ENCODE measurements at regions not wholly inside any gene's neighbourhood (a gene's known extent, or its start where the extent isn't known, plus 50 kb on each side); places are given as distances from the start of the nearest gene placed in this dataset.
"Not testable (repeated sequence)": the region's sequence is repeated elsewhere in the genome, so short reads cannot be mapped to it uniquely, and the experiment has no call there.

DNA sequence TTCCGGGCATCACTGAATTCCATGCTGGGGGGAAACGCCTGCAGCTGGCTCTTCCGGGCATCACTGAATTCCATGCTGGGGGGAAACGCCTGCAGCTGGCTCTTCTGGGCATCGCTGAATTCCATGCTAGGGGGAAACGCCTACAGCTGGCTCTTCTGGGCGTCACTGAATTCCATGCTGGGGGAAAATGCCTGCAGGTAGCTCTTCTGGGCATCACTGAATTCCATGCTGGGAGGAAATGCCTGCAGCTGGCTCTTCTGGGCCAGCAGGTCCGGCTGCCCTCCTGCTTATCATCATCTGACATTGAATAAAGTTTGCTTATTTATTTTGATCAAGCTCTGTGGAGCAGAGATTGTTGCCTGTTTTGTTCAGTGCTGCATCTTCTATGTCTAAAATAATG is 355.1 kb downstream of the SMOC2 start:
- Histone ChIP-seq H3K27ac (ENCODE audit: low read length in 2 of 2) (no peak overlapping the region), H2AFZ (ENCODE audit: insufficient read depth, low read depth, low read length, poor library complexity, severe bottlenecking) (no peak overlapping the region), H3K79me2 (ENCODE audit: control insufficient read depth, insufficient read depth, low read length) (no peaks in the 10 kb centered on the region), H3K4me1 (ENCODE audit: control insufficient read depth in 2 of 2, insufficient read depth in 2 of 2, low read length in 2 of 2) (no peaks in the 10 kb centered on the region), H3K9me3 (ENCODE audit: control extremely low read depth in 1 of 3, control insufficient read depth in 2 of 3, insufficient read depth in 1 of 3, low read length in 2 of 3) (peaks cover 0 to 20% (median 0%) of the 10 kb centered on the region in 3 donors), H3K4me3 (ENCODE audit: control extremely low read depth in 1 of 5, extremely low read depth in 1 of 5, insufficient read depth in 1 of 5, low read depth in 2 of 5, low read length in 4 of 5) (no peak overlapping the region), H3K4me2 (replicated peaks; ENCODE audit: low read depth, low read length, poor library complexity, severe bottlenecking) (no peak overlapping the region), H3K36me3 (replicated peaks in 1 of 2; ENCODE audit: control extremely low read depth in 1 of 2, control insufficient read depth in 1 of 2, extremely low read depth in 1 of 2, insufficient read depth in 2 of 2, low read length in 1 of 2) (no peaks in the 10 kb centered on the region), H4K20me1 (ENCODE audit: control insufficient read depth, insufficient read depth, low read length, poor library complexity, severe bottlenecking) (no peaks in the 10 kb centered on the region), H3K9ac (ENCODE audit: low read length) (no peak overlapping the region), H3K27me3 (replicated peaks in 1 of 4; ENCODE audit: control extremely low read depth in 1 of 4, control insufficient read depth in 3 of 4, insufficient read depth in 4 of 4, low read length in 3 of 4) (no peaks in the 10 kb centered on the region)
- H3K9me3 Mint-ChIP-seq (ENCODE audit: insufficient read depth) = peaks cover 2% of the 10 kb centered on the region
- no peak for ATAC-seq (ENCODE audit: low read depth)
- no peaks in the 10 kb centered on the region for H3K4me1 Mint-ChIP-seq
- WGBS (ENCODE audit: insufficient coverage) = 71% methylated on average over 6 of the region's 8 CpGs
- TF ChIP-seq EZH2 (IDR thresholded peaks at IDR 0.05; ENCODE audit: borderline replicate concordance, insufficient read depth, low read depth, low read length, poor library complexity, severe bottlenecking) = no peak
- TF ChIP-seq, protein P1, sequence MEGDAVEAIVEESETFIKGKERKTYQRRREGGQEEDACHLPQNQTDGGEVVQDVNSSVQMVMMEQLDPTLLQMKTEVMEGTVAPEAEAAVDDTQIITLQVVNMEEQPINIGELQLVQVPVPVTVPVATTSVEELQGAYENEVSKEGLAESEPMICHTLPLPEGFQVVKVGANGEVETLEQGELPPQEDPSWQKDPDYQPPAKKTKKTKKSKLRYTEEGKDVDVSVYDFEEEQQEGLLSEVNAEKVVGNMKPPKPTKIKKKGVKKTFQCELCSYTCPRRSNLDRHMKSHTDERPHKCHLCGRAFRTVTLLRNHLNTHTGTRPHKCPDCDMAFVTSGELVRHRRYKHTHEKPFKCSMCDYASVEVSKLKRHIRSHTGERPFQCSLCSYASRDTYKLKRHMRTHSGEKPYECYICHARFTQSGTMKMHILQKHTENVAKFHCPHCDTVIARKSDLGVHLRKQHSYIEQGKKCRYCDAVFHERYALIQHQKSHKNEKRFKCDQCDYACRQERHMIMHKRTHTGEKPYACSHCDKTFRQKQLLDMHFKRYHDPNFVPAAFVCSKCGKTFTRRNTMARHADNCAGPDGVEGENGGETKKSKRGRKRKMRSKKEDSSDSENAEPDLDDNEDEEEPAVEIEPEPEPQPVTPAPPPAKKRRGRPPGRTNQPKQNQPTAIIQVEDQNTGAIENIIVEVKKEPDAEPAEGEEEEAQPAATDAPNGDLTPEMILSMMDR (IDR thresholded peaks at IDR 0.05) = no peak
- intact Hi-C loops (cut with micrococcal nuclease) = no loop called here
- POLR2A ChIA-PET = no interaction called here
- H3K27ac Mint-ChIP-seq = no peak overlapping the region
- DNase-seq = no peak
- H3K27me3 Mint-ChIP-seq = no peaks in the 10 kb centered on the region
- CTCF ChIA-PET = no interaction called here
- no peak overlapping the region for H3K4me3 Mint-ChIP-seq

DNA sequence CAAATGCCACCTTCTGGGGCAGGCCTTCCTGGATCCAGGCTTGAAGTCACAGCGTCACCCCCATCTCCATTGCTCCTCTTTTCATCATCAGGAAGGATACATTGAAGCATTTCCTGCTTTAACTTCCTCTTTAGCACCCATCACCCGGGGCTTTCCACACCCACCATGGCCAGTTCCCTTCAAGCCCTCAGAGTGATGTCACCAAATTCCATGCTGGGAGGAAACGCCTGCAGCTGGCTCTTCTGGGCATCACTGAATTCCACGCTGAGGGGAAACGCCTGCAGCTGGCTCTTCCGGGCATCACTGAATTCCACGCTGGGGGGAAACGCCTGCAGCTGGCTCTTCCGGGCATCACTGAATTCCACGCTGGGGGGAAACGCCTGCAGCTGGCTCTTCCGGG is 354.6 kb downstream of the SMOC2 start:
- H3K4me1 ChIP-seq (ENCODE audit: control insufficient read depth in 2 of 2, insufficient read depth in 2 of 2, low read length in 2 of 2); intact Hi-C loops (cut with micrococcal nuclease); H3K27me3 ChIP-seq (replicated peaks in 1 of 4; ENCODE audit: control extremely low read depth in 1 of 4, control insufficient read depth in 3 of 4, insufficient read depth in 4 of 4, low read length in 3 of 4); DNase-seq; H3K9ac ChIP-seq (ENCODE audit: low read length); H3K79me2 ChIP-seq (ENCODE audit: control insufficient read depth, insufficient read depth, low read length); CTCF ChIA-PET; H3K27me3 Mint-ChIP-seq; H2AFZ ChIP-seq (ENCODE audit: insufficient read depth, low read depth, low read length, poor library complexity, severe bottlenecking); POLR2A ChIA-PET; H4K20me1 ChIP-seq (ENCODE audit: control insufficient read depth, insufficient read depth, low read length, poor library complexity, severe bottlenecking); H3K9me3 Mint-ChIP-seq (ENCODE audit: insufficient read depth); H3K36me3 ChIP-seq (replicated peaks in 1 of 2; ENCODE audit: control extremely low read depth in 1 of 2, control insufficient read depth in 1 of 2, extremely low read depth in 1 of 2, insufficient read depth in 2 of 2, low read length in 1 of 2); H3K4me3 Mint-ChIP-seq; H3K27ac Mint-ChIP-seq; H3K4me1 Mint-ChIP-seq; H3K27ac ChIP-seq (ENCODE audit: low read length in 2 of 2); ATAC-seq (ENCODE audit: low read depth); H3K4me2 ChIP-seq (replicated peaks; ENCODE audit: low read depth, low read length, poor library complexity, severe bottlenecking); H3K4me3 ChIP-seq (ENCODE audit: control extremely low read depth in 1 of 5, extremely low read depth in 1 of 5, insufficient read depth in 1 of 5, low read depth in 2 of 5, low read length in 4 of 5): not testable (repeated sequence)
- WGBS (ENCODE audit: insufficient coverage) = 90% methylated on average over 1 of the region's 12 CpGs
- H3K9me3 ChIP-seq (ENCODE audit: control extremely low read depth in 1 of 3, control insufficient read depth in 2 of 3, insufficient read depth in 1 of 3, low read length in 2 of 3) = peaks cover 0 to 25% (median 0%) of the 10 kb centered on the region in 3 donors

Measured in B cell (primary cell).